Panc1 (cell line): ENCODE measurements at regions not wholly inside any gene's neighbourhood (a gene's known extent, or its start where the extent isn't known, plus 50 kb on each side); places are given as distances from the start of the nearest gene placed in this dataset.

Experiments used
- SIN3A ChIP-seq: IDR thresholded peaks from 2 replicates; pipeline ENCODE4 v1.6.1; 2012; ENCODE audit warnings: low read depth, mild to moderate bottlenecking, low read length, moderate library complexity, borderline replicate concordance; ENCODE audit not compliant: insufficient read depth
- TF ChIP-seq, protein P1 (sequence below): fragments of 450-650 bp; IDR thresholded peaks from 2 replicates; pipeline ENCODE4 v1.5.1; 2017; ENCODE audit warnings: mild to moderate bottlenecking

GRCh38 chr2:77652499-77652898 is 130.3 kb upstream of the LRRTM4 start:
- TF ChIP-seq, protein P1, sequence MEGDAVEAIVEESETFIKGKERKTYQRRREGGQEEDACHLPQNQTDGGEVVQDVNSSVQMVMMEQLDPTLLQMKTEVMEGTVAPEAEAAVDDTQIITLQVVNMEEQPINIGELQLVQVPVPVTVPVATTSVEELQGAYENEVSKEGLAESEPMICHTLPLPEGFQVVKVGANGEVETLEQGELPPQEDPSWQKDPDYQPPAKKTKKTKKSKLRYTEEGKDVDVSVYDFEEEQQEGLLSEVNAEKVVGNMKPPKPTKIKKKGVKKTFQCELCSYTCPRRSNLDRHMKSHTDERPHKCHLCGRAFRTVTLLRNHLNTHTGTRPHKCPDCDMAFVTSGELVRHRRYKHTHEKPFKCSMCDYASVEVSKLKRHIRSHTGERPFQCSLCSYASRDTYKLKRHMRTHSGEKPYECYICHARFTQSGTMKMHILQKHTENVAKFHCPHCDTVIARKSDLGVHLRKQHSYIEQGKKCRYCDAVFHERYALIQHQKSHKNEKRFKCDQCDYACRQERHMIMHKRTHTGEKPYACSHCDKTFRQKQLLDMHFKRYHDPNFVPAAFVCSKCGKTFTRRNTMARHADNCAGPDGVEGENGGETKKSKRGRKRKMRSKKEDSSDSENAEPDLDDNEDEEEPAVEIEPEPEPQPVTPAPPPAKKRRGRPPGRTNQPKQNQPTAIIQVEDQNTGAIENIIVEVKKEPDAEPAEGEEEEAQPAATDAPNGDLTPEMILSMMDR, result no peak
- no peak for TF ChIP-seq SIN3A
